Naive thymus-derived CD4-positive, alpha-beta T cell (primary cell): ENCODE measurements at regions not wholly inside any gene's neighbourhood (a gene's known extent, or its start where the extent isn't known, plus 50 kb on each side); places are given as distances from the start of the nearest gene placed in this dataset.

Experiments used
- ATAC-seq: fragments of 150-1000 bp; cut with Tn5 transposase; 2 replicates; pipeline ENCODE4 v1.10.0; 2021; ENCODE audit warnings: mild to moderate bottlenecking, moderate library complexity
- CTCF ChIA-PET: fragments of 350-600 bp; sonication (Branson Sonifier 250); formaldehyde crosslinking; loops from one replicate; lab custom pipeline; 2021; ENCODE audit warnings: antibody characterized with exemption; lab: Charles Lee
- POLR2A ChIA-PET: fragments of 350-600 bp; sonication (Branson Sonifier 250); formaldehyde crosslinking; loops from one replicate; lab custom pipeline; 2021; ENCODE audit warnings: antibody characterized with exemption, inconsistent platforms; lab: Charles Lee
- DNase-seq, 9 donors: peaks; one replicate each; pipeline versions ENCODE4 v3.0.0 to v3.0.0-alpha.2; 2020 to 2022; ENCODE audit warnings: mixed read lengths in 1 of 9
- H3K27ac ChIP-seq: one replicate; pipeline ENCODE4 v1.7.0; 2013; ENCODE audit warnings: mild to moderate bottlenecking, low read depth, low read length, moderate library complexity
- H3K27me3 ChIP-seq, 2 donors: one replicate each; pipeline ENCODE4 v1.7.0; 2013; ENCODE audit warnings: low read length in 2 of 2, mild to moderate bottlenecking in 2 of 2, moderate library complexity in 2 of 2; ENCODE audit not compliant: control insufficient read depth in 2 of 2, insufficient read depth in 2 of 2
- H3K36me3 ChIP-seq, 3 experiments: 1 replicate in 2 of 3; 2 replicates in 1 of 3; pipeline ENCODE4 v1.7.0; 2013; ENCODE audit warnings: low read length in 3 of 3, mild to moderate bottlenecking in 3 of 3, moderate library complexity in 1 of 3; ENCODE audit not compliant: insufficient read depth in 3 of 3, control insufficient read depth in 2 of 3
- H3K4me1 ChIP-seq, 2 donors: one replicate each; pipeline ENCODE4 v1.7.0; 2013; ENCODE audit warnings: low read length in 2 of 2, mild to moderate bottlenecking in 2 of 2, moderate library complexity in 1 of 2; ENCODE audit not compliant: control insufficient read depth in 2 of 2, insufficient read depth in 2 of 2
- H3K4me3 ChIP-seq: 2 replicates; pipeline ENCODE4 v1.7.0; 2013; ENCODE audit warnings: mild to moderate bottlenecking, low read length
- H3K9me3 ChIP-seq, 3 experiments: 1 replicate in 2 of 3; 2 replicates in 1 of 3; pipeline ENCODE4 v1.7.0; 2013; ENCODE audit warnings: low read length in 3 of 3; ENCODE audit not compliant: control insufficient read depth in 2 of 3
- H3K27ac Mint-ChIP-seq, 9 donors: one replicate each; pipeline ENCODE4 v1.8.0; 2020 to 2022; ENCODE audit warnings: mixed read lengths in 9 of 9, mild to moderate bottlenecking in 8 of 9, moderate library complexity in 5 of 9, inconsistent platforms in 2 of 9
- H3K27me3 Mint-ChIP-seq, 5 donors: one replicate each; pipeline ENCODE4 v1.8.0; 2021 to 2022; ENCODE audit warnings: mixed read lengths in 5 of 5, mild to moderate bottlenecking in 1 of 5
- H3K36me3 Mint-ChIP-seq, 5 donors: one replicate each; pipeline ENCODE4 v1.8.0; 2020 to 2022; ENCODE audit warnings: mixed read lengths in 5 of 5, mild to moderate bottlenecking in 3 of 5, inconsistent platforms in 1 of 5
- H3K4me1 Mint-ChIP-seq, 7 donors: one replicate each; pipeline ENCODE4 v1.8.0; 2020 to 2022; ENCODE audit warnings: mixed read lengths in 7 of 7, mild to moderate bottlenecking in 3 of 7, inconsistent platforms in 1 of 7
- H3K4me3 Mint-ChIP-seq, 10 donors: one replicate each; pipeline ENCODE4 v1.8.0; 2020 to 2022; ENCODE audit warnings: mild to moderate bottlenecking in 10 of 10, mixed read lengths in 10 of 10, moderate library complexity in 6 of 10, inconsistent platforms in 2 of 10
- H3K9me3 Mint-ChIP-seq, 11 donors: one replicate each; pipeline ENCODE4 v1.8.0; 2020 to 2022; ENCODE audit warnings: mixed read lengths in 11 of 11, mild to moderate bottlenecking in 4 of 11, inconsistent platforms in 1 of 11, moderate library complexity in 1 of 11
- intact Hi-C, 2 donors: fragments of 100-400 bp; cut with micrococcal nuclease; formaldehyde crosslinking; loops; one replicate each; pipeline ENCODE4 v1.15.1; 2023

DNA sequence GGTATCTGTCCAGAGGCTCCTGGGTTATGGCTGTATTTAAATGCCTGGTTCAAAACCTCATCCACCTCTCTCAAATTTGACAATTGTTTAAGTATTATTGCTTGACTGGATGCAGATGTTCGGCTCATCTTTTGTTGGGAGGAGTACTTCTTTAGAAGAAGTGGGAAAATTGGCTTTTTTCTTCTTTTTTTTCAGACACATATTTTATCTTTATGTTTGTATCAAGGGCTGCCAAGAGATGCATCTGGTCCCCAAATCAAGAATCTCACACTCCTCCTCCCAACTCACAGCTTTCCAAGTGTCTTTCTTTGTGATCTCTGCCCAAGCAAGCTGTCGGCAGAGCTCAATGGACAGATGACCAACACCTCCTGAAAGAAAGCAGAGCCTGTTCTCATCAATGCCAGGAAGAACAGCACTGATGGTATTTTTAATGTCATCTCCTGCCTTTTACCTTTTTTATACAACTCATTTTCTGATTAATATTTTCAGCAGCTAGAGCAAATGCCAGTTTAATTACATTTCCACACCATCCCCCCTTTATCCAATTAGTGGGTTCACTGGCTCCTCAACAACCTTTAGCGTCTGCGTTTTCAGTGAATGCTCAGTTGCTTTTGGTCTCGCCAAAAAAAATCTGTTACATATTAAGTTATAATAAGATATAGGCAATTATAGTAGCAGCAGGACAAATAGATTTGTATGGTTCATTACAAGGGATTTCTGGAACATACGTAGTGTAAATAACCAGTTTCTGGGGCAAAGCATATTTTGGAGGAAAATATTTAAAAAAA lies 110.3 kb upstream of the SLIT3 start:
- intact Hi-C loops = no loop called here
- Histone ChIP-seq H3K27me3 (no peaks in the 10 kb centered on the region), H3K9me3 (no peaks in the 10 kb centered on the region), H3K4me3 (no peak overlapping the region), H3K27ac (no peak overlapping the region), H3K36me3 (no peaks in the 10 kb centered on the region), H3K4me1 (no peaks in the 10 kb centered on the region)
- H3K9me3 Mint-ChIP-seq = peaks cover 0 to 2% (median 0%) of the 10 kb centered on the region in 11 donors
- H3K27ac Mint-ChIP-seq = no peak overlapping the region
- no peak for ATAC-seq
- POLR2A ChIA-PET = no interaction called here
- CTCF ChIA-PET = no interaction called here
- H3K36me3 Mint-ChIP-seq = no peaks in the 10 kb centered on the region
- H3K4me1 Mint-ChIP-seq = no peaks in the 10 kb centered on the region
- H3K4me3 Mint-ChIP-seq = no peak overlapping the region
- H3K27me3 Mint-ChIP-seq = peaks cover 0 to 32% (median 6%) of the 10 kb centered on the region in 5 donors
- DNase-seq = no peak

DNA sequence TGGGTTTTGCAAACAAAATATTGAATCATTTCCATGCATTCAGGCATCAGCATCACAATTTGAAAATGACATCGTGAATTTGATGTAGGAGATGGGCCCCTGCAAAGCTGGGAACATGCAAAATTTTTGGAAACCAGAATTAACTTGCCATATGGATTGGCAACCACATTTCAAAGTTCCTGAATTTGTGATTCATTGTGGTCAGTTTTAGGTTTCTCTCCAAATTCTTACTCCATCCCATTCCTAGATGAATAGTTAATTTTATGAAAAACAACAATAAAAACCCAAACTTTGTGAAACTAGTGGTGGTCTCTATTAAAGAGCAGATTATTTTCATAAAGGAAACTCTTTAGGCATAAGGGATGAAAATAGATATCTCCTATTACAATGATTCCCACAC lies 107.8 kb upstream of the SLIT3 start:
- Histone ChIP-seq H3K36me3 (no peaks in the 10 kb centered on the region), H3K27me3 (no peaks in the 10 kb centered on the region), H3K27ac (no peak overlapping the region), H3K4me1 (no peaks in the 10 kb centered on the region), H3K4me3 (no peak overlapping the region), H3K9me3 (no peaks in the 10 kb centered on the region)
- no peak overlapping the region for H3K27ac Mint-ChIP-seq
- POLR2A ChIA-PET = no interaction called here
- peaks cover 0 to 28% (median 6%) of the 10 kb centered on the region in 5 donors for H3K27me3 Mint-ChIP-seq
- H3K4me3 Mint-ChIP-seq = no peak overlapping the region
- no peaks in the 10 kb centered on the region for H3K4me1 Mint-ChIP-seq
- intact Hi-C loops = no loop called here
- no peak for ATAC-seq
- no peaks in the 10 kb centered on the region for H3K36me3 Mint-ChIP-seq
- DNase-seq = no peak
- CTCF ChIA-PET = no interaction called here
- H3K9me3 Mint-ChIP-seq = peaks cover 0 to 3% (median 0%) of the 10 kb centered on the region in 11 donors

DNA sequence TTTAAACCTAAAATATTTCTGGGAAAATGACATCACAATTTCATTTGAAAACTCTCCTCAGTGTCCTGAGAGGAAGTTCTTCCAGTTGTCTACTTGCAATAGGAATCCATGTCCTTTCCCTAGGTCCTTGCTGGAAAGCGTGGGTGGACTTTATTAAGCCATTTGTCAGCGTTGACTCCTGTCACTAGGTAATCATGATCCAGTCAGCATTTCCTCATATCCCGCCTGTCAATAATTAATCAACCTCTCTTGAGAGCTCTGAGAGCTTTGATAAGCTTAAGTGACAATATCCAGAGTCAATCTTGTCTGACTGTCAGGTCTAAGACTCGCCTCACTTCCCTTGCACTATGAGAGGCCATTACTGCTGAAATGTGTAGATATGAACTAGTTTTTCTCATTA lies 107.2 kb upstream of the SLIT3 start:
- ATAC-seq = no peak
- no peak for DNase-seq
- Histone ChIP-seq H3K9me3 (no peaks in the 10 kb centered on the region), H3K4me3 (no peak overlapping the region), H3K36me3 (no peaks in the 10 kb centered on the region), H3K27ac (no peak overlapping the region), H3K27me3 (no peaks in the 10 kb centered on the region), H3K4me1 (no peaks in the 10 kb centered on the region)
- peaks cover 0 to 26% (median 6%) of the 10 kb centered on the region in 5 donors for H3K27me3 Mint-ChIP-seq
- intact Hi-C loops = no loop called here
- H3K9me3 Mint-ChIP-seq = peaks cover 0 to 4% (median 0%) of the 10 kb centered on the region in 11 donors
- H3K27ac Mint-ChIP-seq = no peak overlapping the region
- H3K36me3 Mint-ChIP-seq = no peaks in the 10 kb centered on the region
- H3K4me3 Mint-ChIP-seq = no peak overlapping the region
- POLR2A ChIA-PET = no interaction called here
- no peaks in the 10 kb centered on the region for H3K4me1 Mint-ChIP-seq
- CTCF ChIA-PET = no interaction called here

DNA sequence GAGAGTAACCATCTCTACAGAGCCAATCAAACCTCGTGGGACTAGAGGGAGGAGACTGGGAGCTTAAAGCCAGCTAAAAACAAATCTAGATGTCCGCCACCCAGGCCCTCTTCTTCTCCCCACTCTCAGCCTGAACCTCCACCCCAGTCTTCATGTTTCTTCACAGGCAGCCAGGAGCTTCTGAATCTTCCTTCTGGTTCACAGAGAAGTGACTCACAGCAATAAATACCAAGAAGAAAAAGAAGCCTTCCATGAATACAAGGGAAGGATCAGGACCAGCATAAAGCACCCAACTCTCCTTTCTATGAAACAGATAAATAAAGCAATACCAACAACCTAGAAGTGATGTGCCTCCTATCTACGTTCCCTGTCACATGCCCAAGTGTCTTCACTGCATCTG lies 103.3 kb upstream of the SLIT3 start:
- ATAC-seq = no peak
- H3K27me3 Mint-ChIP-seq = peaks cover 0 to 12% (median 6%) of the 10 kb centered on the region in 5 donors

DNA sequence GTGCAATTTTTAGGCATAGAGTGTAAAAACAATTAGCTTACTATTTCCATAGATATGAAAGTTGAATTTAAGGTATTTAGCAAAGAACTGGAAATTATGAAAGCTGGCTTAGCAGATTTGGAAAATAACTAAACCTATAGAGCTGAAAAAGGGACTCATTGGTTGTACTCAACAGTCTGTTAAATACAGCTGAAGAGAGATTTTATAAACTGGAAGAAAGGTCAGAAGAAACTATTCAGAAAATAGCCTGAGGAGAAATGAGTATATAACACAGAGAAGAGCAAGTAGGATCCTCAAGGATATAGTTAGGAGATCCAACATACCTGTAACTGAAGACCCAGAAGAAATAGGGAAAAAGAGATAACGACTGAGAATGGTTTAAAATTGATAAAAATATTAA lies 97.6 kb upstream of the SLIT3 start:
- H3K36me3 Mint-ChIP-seq = no peaks in the 10 kb centered on the region
- ATAC-seq (no peak), DNase-seq (no peak)
- POLR2A ChIA-PET = no interaction called here
- H3K9me3 ChIP-seq = no peaks in the 10 kb centered on the region
- CTCF ChIA-PET = no interaction called here
- intact Hi-C loops = no loop called here
- no peak overlapping the region for H3K27ac Mint-ChIP-seq
- no peaks in the 10 kb centered on the region for H3K4me1 Mint-ChIP-seq
- no peak overlapping the region for H3K4me3 ChIP-seq
- no peaks in the 10 kb centered on the region for H3K4me1 ChIP-seq
- H3K27me3 ChIP-seq = no peaks in the 10 kb centered on the region
- H3K9me3 Mint-ChIP-seq = peaks cover 0 to 20% (median 9%) of the 10 kb centered on the region in 11 donors
- peaks cover 8 to 22% (median 13%) of the 10 kb centered on the region in 5 donors for H3K27me3 Mint-ChIP-seq
- no peak overlapping the region for H3K27ac ChIP-seq
- no peak overlapping the region for H3K4me3 Mint-ChIP-seq
- no peaks in the 10 kb centered on the region for H3K36me3 ChIP-seq

More for the DNA sequence above, 103.3 kb upstream of the SLIT3 start:
- intact Hi-C loops = no loop called here
- Mint-ChIP-seq H3K4me1 (no peaks in the 10 kb centered on the region), H3K4me3 (no peak overlapping the region), H3K9me3 (peaks cover 0 to 4% (median 0%) of the 10 kb centered on the region in 11 donors), H3K36me3 (no peaks in the 10 kb centered on the region), H3K27ac (no peak overlapping the region)
- ChIA-PET POLR2A (no interaction called here), CTCF (no interaction called here)
- Histone ChIP-seq H3K9me3 (no peaks in the 10 kb centered on the region), H3K27me3 (no peaks in the 10 kb centered on the region), H3K36me3 (no peaks in the 10 kb centered on the region), H3K4me3 (no peak overlapping the region), H3K27ac (no peak overlapping the region), H3K4me1 (no peaks in the 10 kb centered on the region)
- no peak for DNase-seq

DNA sequence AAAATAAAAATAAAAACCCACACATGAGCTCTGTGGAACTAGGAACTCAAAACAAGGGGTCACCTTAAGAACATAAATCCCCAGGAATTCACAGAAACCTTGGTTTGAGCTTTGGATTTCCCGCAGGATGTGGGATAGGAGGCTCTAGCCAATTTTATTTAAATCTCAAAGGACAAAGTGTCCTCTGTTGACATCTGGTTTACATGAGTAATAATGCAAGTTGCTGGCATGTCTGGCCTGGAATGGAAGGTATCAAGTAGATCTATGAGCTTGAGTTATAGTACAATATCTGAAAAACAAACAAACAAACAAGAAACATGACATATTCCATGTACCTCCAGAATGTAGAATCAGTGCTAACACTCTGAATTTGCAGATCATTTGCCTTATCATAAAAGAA lies 94.2 kb upstream of the SLIT3 start:
- Mint-ChIP-seq H3K9me3 (peaks cover 0 to 20% (median 11%) of the 10 kb centered on the region in 11 donors), H3K4me1 (no peaks in the 10 kb centered on the region), H3K27ac (no peak overlapping the region), H3K36me3 (no peaks in the 10 kb centered on the region), H3K4me3 (no peak overlapping the region), H3K27me3 (peaks cover 5 to 32% (median 17%) of the 10 kb centered on the region in 5 donors)
- DNase-seq (no peak), ATAC-seq (no peak)
- intact Hi-C loops = no loop called here
- Histone ChIP-seq H3K9me3 (no peaks in the 10 kb centered on the region), H3K36me3 (no peaks in the 10 kb centered on the region), H3K27ac (no peak overlapping the region), H3K4me1 (no peaks in the 10 kb centered on the region), H3K4me3 (no peak overlapping the region), H3K27me3 (no peaks in the 10 kb centered on the region)
- ChIA-PET POLR2A (no interaction called here), CTCF (no interaction called here)

DNA sequence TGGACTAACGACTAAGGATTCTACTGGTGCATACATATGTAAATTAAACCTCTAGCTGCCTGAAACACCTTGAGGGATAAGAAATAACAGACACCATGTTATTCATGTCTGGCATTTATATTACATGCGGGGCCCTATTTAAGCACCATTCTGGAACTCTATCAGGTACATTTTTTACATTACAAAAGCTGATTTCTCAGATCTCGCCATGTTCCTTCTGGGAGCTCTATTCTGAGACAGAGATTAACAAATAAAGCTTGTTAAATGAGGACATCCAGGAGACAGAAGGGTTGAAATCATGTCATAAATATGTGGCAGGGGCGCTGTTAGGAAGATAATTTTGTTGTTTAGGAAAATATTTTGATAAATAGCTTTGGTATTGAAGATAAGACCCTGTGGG lies 93.4 kb upstream of the SLIT3 start:
- intact Hi-C loops = no loop called here
- Mint-ChIP-seq H3K4me1 (no peaks in the 10 kb centered on the region), H3K36me3 (no peaks in the 10 kb centered on the region), H3K27ac (no peak overlapping the region), H3K9me3 (peaks cover 0 to 20% (median 11%) of the 10 kb centered on the region in 11 donors), H3K27me3 (peaks cover 6 to 32% (median 13%) of the 10 kb centered on the region in 5 donors), H3K4me3 (no peak overlapping the region)
- Histone ChIP-seq H3K27me3 (no peaks in the 10 kb centered on the region), H3K27ac (no peak overlapping the region), H3K4me3 (no peak overlapping the region), H3K36me3 (no peaks in the 10 kb centered on the region), H3K9me3 (no peaks in the 10 kb centered on the region), H3K4me1 (no peaks in the 10 kb centered on the region)
- POLR2A ChIA-PET = no interaction called here
- CTCF ChIA-PET = no interaction called here
- ATAC-seq (no peak), DNase-seq (no peak)
